ENCODE measurements at regions not wholly inside any gene's neighbourhood (a gene's known extent, or its start where the extent isn't known, plus 50 kb on each side); places are given as distances from the start of the nearest gene placed in this dataset.
"Not testable (repeated sequence)": the region's sequence is repeated elsewhere in the genome, so short reads cannot be mapped to it uniquely, and the experiment has no call there.

DNA sequence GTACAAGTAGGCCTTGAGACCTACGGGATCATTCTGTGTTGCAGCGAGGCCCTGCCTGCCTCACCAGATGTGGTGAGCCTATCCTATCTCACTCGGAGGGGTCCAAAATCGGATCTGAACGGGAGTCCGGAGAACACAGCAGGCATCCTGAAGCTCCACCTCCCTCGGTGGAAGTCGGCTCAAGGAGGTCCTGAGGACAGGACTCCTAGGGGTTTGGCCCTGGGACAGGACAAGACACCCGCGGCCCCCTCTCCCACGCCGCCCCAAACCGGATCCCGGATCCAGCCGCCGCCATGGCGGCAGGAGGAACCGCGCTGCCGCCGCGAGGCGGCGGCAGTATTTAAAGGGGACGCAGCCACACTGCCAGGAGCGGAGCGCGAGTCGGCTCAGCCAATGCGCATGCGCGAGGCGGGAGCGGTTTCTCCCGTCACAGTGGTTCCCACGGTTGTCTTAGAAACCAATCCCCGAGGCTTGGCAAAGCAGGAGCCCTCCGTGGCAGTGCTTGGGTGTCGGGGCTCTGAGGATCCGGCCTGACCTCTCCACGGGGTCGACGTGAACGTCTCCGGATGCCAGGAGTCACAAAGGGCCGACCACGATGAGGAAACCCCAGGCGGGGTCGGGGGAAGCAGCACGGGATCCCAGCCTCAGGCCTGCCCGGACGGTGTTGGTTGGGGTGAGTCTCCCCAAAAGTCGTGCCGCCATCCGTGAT lies 454.6 kb upstream of the ZNG1F start:
- H3K4me3 ChIP-seq (ENCODE audit: low read depth, low read length); H3K9me3 ChIP-seq (ENCODE audit: control insufficient read depth, insufficient read depth, low read depth, low read length); CTCF ChIA-PET; POLR2A ChIA-PET; H3K27ac ChIP-seq (ENCODE audit: extremely low read depth, low read depth, low read length); H3K36me3 ChIP-seq (ENCODE audit: control insufficient read depth in 2 of 2, insufficient read depth in 1 of 2, low read length in 2 of 2); H3K4me1 ChIP-seq (ENCODE audit: control insufficient read depth, insufficient read depth, low read length): not testable (repeated sequence)

DNA sequence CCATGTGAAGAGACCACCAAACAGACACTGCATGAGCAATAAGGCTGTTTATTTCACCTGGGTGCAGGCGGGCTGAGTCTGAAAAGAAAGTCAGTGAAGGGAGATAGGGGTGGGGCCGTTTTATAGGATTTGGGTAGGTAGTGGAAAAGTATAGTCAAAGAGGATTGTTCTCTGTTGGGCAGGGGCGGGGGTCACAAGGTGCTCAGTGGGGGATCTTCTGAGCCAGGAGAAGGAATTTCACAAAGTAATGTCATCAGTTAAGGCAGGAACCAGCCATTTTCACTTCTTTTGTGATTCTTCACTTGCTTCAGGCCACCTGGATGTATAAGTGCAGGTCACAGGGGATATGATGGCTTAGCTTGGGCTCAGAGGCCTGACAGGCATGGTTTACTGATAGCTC lies 444.6 kb upstream of the ZNG1F start:
- H3K27ac ChIP-seq (ENCODE audit: extremely low read depth, low read depth, low read length); H3K4me1 ChIP-seq (ENCODE audit: control insufficient read depth, insufficient read depth, low read length); H3K4me3 ChIP-seq (ENCODE audit: low read depth, low read length); POLR2A ChIA-PET; CTCF ChIA-PET; H3K36me3 ChIP-seq (ENCODE audit: control insufficient read depth in 2 of 2, insufficient read depth in 1 of 2, low read length in 2 of 2); H3K9me3 ChIP-seq (ENCODE audit: control insufficient read depth, insufficient read depth, low read depth, low read length): not testable (repeated sequence)

DNA sequence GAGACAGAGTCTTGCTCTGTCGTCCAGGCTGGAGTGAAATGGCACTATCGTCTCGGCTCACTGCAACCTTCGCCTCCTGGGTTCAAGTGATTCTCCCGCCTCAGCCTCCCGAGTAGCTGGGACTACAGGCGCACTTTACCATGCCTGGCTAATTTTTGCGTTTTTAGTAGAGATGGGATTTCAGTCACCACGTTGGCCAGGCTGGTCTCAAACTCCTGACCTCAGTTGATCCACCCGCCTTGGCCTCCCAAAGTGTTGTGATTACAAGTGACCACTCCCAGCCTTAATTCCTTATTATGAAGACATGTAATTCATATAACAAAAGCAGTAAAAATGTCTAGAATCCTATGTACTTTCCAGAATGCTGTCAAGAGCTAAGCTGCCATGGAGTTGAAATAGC lies 434.5 kb upstream of the ZNG1F start:
- H3K9me3 ChIP-seq (ENCODE audit: control insufficient read depth, insufficient read depth, low read depth, low read length); H3K4me1 ChIP-seq (ENCODE audit: control insufficient read depth, insufficient read depth, low read length); H3K27ac ChIP-seq (ENCODE audit: extremely low read depth, low read depth, low read length); H3K4me3 ChIP-seq (ENCODE audit: low read depth, low read length); POLR2A ChIA-PET; H3K36me3 ChIP-seq (ENCODE audit: control insufficient read depth in 2 of 2, insufficient read depth in 1 of 2, low read length in 2 of 2); CTCF ChIA-PET: not testable (repeated sequence)

DNA sequence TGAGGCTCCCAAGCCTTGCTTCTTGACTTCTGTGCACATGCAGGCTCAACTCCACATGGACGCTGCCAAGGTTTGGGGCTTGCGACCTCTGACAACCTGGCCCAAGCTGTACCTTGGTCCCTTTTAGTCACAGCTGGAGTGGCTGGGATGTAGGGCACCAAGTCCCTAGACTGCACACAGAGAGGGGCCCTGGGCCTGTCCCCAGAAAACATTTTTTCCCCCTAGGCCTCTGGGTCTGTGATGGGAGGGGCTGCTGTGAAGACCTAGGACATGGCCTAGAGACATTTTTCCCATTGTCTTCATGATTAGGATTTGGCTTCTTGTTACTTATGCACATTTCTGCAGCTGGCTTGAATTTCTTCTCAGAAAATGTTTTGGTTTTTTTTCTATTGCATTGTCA lies 430.1 kb upstream of the ZNG1F start:
- CTCF ChIA-PET; POLR2A ChIA-PET; H3K36me3 ChIP-seq (ENCODE audit: control insufficient read depth in 2 of 2, insufficient read depth in 1 of 2, low read length in 2 of 2); H3K27ac ChIP-seq (ENCODE audit: extremely low read depth, low read depth, low read length); H3K4me3 ChIP-seq (ENCODE audit: low read depth, low read length); H3K9me3 ChIP-seq (ENCODE audit: control insufficient read depth, insufficient read depth, low read depth, low read length); H3K4me1 ChIP-seq (ENCODE audit: control insufficient read depth, insufficient read depth, low read length): not testable (repeated sequence)

DNA sequence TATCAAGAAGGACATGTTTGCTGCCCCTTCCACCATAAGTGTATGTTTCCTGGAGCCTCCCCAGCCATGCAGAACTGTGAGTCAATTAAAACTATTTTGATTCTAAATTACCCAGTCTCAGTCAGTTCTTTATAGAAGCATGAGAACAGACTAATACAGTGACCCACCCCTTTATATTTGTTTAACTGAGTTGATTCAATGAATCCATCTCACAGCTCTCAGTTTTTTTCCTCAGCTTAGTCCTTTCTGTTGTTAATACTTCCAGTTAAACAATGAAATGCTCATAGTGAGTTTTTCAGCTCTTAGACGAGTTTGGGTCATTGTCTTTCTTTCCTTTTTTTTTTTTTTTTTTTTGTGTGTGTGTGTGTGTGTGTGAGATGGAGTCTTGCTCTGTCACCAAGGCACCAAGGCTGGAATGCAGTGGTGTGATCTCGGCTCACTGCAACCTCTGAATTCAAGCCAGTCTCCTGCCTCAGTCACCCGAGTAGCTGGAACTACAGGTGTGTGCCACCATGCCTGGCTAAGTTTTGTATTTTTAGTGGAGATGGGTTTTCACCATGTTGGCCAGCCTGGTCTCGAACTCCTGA lies 417.9 kb upstream of the ZNG1F start:
- POLR2A ChIA-PET; H3K36me3 ChIP-seq (ENCODE audit: control insufficient read depth in 2 of 2, insufficient read depth in 1 of 2, low read length in 2 of 2); H3K9me3 ChIP-seq (ENCODE audit: control insufficient read depth, insufficient read depth, low read depth, low read length); H3K4me1 ChIP-seq (ENCODE audit: control insufficient read depth, insufficient read depth, low read length); CTCF ChIA-PET; H3K4me3 ChIP-seq (ENCODE audit: low read depth, low read length); H3K27ac ChIP-seq (ENCODE audit: extremely low read depth, low read depth, low read length): not testable (repeated sequence)

DNA sequence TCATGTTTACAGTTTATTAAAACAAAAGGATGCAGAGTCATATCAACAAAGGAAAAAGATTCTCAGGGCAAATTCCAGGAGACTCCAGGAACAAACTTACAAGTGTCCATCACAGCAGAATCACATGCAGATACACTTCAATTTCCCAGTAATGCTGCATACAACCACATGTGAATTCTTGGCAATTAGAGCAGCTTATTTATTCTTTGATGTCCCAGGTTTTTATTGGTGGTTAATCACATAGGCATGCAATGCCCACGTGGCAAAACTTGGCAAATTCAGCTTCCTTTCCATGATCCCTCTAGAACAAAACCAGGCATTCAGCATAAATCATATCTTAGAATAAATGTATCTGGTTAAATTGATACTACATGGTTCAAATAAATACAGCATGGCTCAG lies 376.5 kb upstream of the ZNG1F start:
- H3K4me3 ChIP-seq (ENCODE audit: low read depth, low read length); CTCF ChIA-PET; H3K36me3 ChIP-seq (ENCODE audit: control insufficient read depth in 2 of 2, insufficient read depth in 1 of 2, low read length in 2 of 2): not testable (repeated sequence)

More for the DNA sequence above, 376.5 kb upstream of the ZNG1F start:
- H3K9me3 ChIP-seq (ENCODE audit: control insufficient read depth, insufficient read depth, low read depth, low read length); H3K27ac ChIP-seq (ENCODE audit: extremely low read depth, low read depth, low read length); POLR2A ChIA-PET; H3K4me1 ChIP-seq (ENCODE audit: control insufficient read depth, insufficient read depth, low read length): not testable (repeated sequence)
